GM19035 (cell line): ENCODE measurements at regions not wholly inside any gene's neighbourhood (a gene's known extent, or its start where the extent isn't known, plus 50 kb on each side); places are given as distances from the start of the nearest gene placed in this dataset.

Experiments
- ATAC-seq: cut with Tn5 transposase; IDR thresholded peaks from one replicate; pipeline ENCODE4 v1.9.1; 2021; ENCODE audit not compliant: unreplicated experiment

- ATAC-seq = peak; percentile 73
Observed at GRCh38 chr9:73219985-73220626, 68.4 kb downstream of the ANXA1 start.

DNA sequence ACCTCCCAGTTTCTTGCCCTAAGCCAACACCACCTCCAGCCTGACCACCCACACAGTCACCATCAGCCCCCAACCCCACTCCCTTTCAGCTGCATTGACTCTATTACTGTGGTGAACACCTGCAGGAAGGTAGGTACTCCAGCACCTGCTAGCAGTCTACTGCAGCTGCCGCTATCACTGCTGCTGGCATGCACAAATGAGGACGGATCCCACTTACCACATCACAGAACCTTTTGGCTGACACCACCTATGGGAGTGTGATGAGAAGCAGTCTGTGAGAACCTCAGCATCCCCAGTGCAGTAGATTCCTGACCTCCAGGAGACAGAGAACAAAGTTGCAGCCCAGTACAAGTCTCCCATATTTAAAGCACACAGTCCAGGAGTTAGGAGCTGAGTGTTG lies 71.9 kb downstream of the ANXA1 start:
- no peak for ATAC-seq

DNA sequence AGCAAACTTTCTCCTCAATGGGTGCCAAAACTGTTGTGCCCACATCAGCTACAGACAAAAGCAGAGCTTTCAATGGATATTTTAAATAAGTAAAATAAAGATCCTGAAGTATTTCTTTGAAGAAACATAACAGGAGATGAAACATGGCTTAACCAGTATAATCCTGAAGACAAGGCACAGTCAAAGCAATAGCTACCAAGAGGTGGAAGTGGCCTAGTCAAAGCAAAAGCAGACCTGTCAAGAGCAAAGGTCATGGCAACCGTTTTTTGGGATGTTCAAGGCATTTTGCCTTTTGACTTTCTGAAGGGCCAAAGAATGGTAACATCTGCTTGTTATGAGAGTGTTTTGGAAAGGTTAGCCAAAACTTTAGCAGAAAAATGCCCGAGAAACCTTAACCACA lies 77.9 kb downstream of the ANXA1 start:
- no peak for ATAC-seq

GRCh38 chr9:73230251-73230650 lies 78.6 kb downstream of the ANXA1 start:
- no peak for ATAC-seq

- no peak for ATAC-seq
Observed at GRCh38 chr9:73231203-73231602, 79.5 kb downstream of the ANXA1 start.

- no peak for ATAC-seq
Observed at GRCh38 chr9:73233359-73234007, 81.8 kb downstream of the ANXA1 start.

DNA sequence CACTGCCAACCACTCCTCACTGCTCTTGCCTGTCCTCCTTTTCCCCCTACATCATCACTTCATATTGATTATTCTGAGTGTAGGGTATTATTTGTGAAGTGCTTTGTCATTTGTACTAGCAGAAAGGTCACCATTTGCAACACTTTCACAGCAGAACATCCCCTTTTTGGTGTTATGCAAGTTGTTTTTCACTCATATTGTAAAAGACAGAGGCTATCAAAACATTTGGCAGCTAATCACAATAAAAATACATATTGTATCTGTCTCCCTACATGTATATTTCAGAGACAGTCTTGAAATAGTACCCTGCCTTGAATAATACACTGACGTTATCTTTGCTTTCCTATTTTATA lies 82.3 kb downstream of the ANXA1 start:
- ATAC-seq = no peak

DNA sequence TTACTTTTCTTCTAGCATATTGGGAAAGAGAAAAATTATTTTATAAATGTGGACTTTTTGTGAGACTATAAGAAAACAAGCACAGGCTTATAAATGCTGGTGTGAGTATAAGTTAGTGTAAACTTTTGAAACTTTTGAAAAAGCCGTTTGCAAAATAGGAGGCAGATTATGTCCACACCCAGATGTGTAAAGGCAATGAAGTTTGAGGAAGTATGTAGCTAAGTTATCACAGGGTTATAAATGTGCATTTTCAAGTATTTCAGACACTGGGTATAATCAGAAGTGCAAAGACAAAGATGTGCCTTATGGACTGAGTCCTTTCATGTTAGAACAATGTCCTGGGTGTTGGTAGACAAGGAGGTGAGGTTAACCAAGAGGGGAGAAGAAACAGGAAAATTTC lies 85.5 kb downstream of the ANXA1 start:
- ATAC-seq = no peak

- ATAC-seq = no peak
Observed at GRCh38 chr9:73239570-73240265, 88.1 kb downstream of the ANXA1 start.

- ATAC-seq = no peak
Observed at GRCh38 chr9:73243078-73243477, 91.4 kb downstream of the ANXA1 start.

- no peak for ATAC-seq
Observed at GRCh38 chr9:73259086-73259696, 107.5 kb downstream of the ANXA1 start.

DNA sequence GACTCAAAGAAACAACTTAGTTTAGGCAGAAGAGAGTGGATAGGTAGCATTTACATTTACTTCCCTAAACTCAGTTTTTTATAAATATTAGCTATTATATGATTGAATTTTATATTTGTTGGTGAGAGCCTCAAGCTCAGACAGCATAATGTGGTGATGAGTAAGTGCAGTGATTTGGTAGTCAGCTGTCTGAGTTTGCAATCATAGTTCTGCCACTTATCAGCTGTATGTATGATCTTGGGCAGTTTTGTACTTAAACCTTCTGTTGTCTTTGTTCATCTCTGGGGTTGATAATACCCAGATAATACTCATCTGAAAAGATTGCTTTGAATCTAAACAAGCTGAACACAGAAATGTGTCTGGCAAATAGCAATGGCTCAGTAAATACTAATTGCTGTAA lies 108.8 kb downstream of the ANXA1 start:
- no peak for ATAC-seq

DNA sequence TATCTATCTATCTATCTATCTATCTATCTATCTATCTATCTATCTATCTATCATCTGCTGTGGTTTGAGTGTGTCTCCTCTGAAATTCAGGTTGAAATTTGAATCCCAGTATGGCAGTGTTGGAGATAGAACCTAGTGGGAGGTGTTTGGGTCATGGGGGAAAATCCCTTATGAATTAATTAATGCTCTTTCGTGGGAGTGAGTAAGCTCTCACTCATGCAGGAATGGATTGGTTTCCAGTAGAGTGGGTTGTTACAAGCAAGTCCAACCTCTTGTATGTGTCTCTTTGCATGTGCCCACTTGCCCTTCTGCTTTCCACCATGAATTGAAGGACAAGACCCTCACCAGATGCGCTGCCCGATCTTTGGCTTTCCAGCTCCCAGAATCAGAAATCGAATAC lies 113.0 kb downstream of the ANXA1 start:
- ATAC-seq = no peak

GRCh38 chr9:73265876-73266275 lies 114.2 kb downstream of the ANXA1 start:
- ATAC-seq = no peak

DNA sequence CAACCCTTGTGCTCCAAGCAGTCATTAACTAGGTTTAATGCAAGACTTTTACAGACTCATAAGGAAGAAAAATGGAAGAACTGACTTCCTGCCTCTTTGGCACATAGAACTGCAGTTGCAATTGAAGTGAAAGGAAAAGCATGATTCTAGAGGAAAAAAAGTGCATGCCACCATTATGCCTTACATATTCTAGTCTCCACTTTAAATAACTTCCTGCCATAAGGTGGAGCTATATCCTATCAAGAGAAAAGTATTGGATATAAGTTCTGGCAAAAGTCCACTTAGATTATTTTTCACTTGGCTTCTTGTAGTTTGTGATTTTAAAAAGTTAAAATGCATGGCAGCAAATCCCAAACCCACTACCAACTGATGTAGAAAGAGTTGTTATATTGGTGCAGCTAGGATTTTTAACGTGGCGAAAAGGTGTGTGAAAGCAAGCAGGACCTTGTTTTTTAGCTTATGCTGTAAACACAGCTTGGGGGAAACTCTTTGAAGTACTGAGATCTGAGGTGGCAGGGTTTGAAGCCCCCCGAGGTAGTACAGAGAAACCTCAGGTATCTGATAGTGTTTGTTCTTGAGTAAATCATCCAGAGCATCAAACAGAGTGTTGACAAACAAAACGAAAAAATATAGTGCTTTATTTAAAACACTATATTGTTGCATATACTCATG lies 117.9 kb downstream of the ANXA1 start:
- ATAC-seq = no peak

GRCh38 chr9:73270967-73271721 lies 119.5 kb downstream of the ANXA1 start:
- ATAC-seq = no peak

DNA sequence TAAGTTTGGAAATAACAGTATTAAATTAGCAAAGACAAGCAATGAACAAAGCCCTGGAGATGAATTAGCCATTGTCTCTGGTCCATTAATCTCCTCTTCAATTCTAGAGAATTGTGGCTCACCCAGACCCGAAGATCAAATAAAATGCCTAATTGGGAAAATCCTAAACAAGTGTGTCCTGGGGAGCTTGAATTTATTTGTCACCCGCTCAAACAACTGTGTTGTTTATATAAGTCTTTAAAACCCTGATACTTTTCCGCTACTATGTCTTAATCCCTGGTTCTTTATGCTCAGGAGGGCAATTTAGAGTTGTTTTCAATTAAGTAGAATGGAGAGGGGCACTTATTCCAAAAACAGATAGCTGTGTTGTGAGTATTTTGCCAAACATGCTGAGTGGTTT lies 128.4 kb downstream of the ANXA1 start:
- no peak for ATAC-seq

DNA sequence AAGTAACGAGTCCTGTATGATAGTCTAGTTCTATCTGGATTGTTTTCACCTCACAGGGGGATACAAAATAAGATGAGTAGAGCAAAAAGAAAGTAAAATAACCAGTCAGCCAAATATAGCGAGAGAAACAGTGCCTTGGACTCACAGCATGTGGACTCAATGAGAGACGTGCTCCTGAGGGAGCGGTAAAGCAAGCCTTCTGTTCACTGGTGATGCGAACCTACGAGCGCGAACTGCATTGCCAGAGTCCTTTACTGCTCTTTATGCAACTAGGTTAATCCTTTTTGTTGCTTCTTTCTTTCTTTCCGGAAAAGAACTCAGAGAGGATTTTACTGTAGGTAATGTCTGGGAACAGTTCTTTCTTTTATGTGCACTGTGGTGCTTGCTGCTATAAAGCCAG lies 132.7 kb downstream of the ANXA1 start:
- no peak for ATAC-seq

GRCh38 chr9:73294336-73294735 lies 142.7 kb downstream of the ANXA1 start:
- ATAC-seq = no peak

- no peak for ATAC-seq
Observed at GRCh38 chr9:73325983-73326382, 174.3 kb downstream of the ANXA1 start.

GRCh38 chr9:73327149-73327548 lies 175.5 kb downstream of the ANXA1 start:
- no peak for ATAC-seq
